ENCODE measurements at regions not wholly inside any gene's neighbourhood (a gene's known extent, or its start where the extent isn't known, plus 50 kb on each side); places are given as distances from the start of the nearest gene placed in this dataset.

DNA sequence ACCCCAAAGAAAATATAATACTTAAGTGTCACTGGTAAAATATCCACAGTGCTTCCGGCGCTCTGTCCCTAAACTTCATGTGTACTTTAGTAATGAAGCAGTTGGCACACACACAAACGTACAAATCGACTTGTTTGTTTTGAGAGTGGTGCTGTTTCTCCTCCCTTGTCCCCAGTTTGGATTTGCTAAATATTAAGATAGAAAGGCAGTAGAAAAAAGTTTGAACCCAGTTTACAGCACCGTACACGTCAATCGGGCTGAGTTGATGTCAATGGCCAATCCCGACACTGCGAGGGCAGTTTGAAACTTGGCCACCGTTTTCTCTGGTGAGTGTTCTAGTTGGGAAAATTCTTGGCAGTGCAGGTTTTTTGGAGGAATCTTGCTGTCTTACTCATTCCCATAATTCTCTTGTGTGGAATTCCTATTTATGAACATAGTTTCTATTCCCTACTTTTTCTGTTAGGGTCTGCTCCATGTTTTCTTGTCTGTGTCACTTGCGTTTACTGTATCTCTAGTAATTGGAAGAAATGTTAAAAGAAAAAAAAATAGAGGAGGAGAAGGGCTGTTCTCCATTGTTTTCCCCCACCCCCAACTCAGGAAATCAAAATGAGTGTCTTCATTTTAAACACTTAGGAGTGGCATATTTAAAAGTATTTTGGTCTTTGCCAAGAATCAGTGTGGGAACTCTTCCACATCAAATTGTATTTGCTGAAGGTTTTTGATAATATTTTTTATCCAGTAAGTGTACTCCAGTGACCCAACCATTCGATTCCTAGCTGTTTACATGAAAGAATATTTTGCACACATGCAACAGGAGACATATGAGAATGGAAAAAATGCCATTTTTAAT, 72.3 kb downstream of the OR2B2 start:
- TF ChIP-seq, protein P1, sequence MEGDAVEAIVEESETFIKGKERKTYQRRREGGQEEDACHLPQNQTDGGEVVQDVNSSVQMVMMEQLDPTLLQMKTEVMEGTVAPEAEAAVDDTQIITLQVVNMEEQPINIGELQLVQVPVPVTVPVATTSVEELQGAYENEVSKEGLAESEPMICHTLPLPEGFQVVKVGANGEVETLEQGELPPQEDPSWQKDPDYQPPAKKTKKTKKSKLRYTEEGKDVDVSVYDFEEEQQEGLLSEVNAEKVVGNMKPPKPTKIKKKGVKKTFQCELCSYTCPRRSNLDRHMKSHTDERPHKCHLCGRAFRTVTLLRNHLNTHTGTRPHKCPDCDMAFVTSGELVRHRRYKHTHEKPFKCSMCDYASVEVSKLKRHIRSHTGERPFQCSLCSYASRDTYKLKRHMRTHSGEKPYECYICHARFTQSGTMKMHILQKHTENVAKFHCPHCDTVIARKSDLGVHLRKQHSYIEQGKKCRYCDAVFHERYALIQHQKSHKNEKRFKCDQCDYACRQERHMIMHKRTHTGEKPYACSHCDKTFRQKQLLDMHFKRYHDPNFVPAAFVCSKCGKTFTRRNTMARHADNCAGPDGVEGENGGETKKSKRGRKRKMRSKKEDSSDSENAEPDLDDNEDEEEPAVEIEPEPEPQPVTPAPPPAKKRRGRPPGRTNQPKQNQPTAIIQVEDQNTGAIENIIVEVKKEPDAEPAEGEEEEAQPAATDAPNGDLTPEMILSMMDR (CRISPR knock-in tag; IDR thresholded peaks at IDR 0.05), result no peak
- TF ChIP-seq MBNL3 (CRISPR knock-in tag; conservative IDR thresholded peaks at IDR 0.05) (no peak), SATB2 (CRISPR knock-in tag; IDR thresholded peaks at IDR 0.05) (no peak), POLR2A (IDR thresholded peaks at IDR 0.05; ENCODE audit: insufficient read depth in 1 of 2, low read depth in 2 of 2, low read length in 2 of 2) (peak; percentile 16 to 76; a peak in 2 of 4 replicates)

All from HepG2 (cell line).